Stimulated activated CD4-positive, alpha-beta T cell treated with anti-CD3 and anti-CD28 coated beads, Interleukin-2, amount 100 ng/mL, for 24 hours (primary cell): ENCODE measurements at regions not wholly inside any gene's neighbourhood (a gene's known extent, or its start where the extent isn't known, plus 50 kb on each side); places are given as distances from the start of the nearest gene placed in this dataset.
"Not testable (repeated sequence)": the region's sequence is repeated elsewhere in the genome, so short reads cannot be mapped to it uniquely, and the experiment has no call there.

Experiments
- DNase-seq, 2 donors: peaks; one replicate each; pipeline ENCODE4 v3.0.0-alpha.2; 2020

- no peak for DNase-seq
These were observed 164.3 kb upstream of the NPSR1 start for GRCh38 chr7:34493752-34494151.

GRCh38 chr7:34497153-34497777, 160.8 kb upstream of the NPSR1 start:
- peak in 1 of 2 donors; percentile 2 for DNase-seq

- DNase-seq, result no peak
These were observed 156.9 kb upstream of the NPSR1 start for GRCh38 chr7:34501156-34501555.

GRCh38 chr7:34507191-34507590, 150.8 kb upstream of the NPSR1 start:
- DNase-seq, result no peak

GRCh38 chr7:34523226-34523918, 134.6 kb upstream of the NPSR1 start:
- no peak for DNase-seq

GRCh38 chr7:34530259-34530658, 127.8 kb upstream of the NPSR1 start:
- DNase-seq, result no peak

- DNase-seq, result no peak
These were observed 119.0 kb upstream of the NPSR1 start for GRCh38 chr7:34539003-34539402.

GRCh38 chr7:34544621-34545020, 113.4 kb upstream of the NPSR1 start:
- DNase-seq, result no peak

- no peak for DNase-seq
These were observed 107.0 kb upstream of the NPSR1 start for GRCh38 chr7:34550996-34551395.

- no peak for DNase-seq
These were observed 105.5 kb upstream of the NPSR1 start for GRCh38 chr7:34552502-34552901.

- DNase-seq, result no peak
These were observed 100.0 kb upstream of the NPSR1 start for GRCh38 chr7:34558022-34558421.

GRCh38 chr7:34564091-34564490, 93.9 kb upstream of the NPSR1 start:
- no peak for DNase-seq

- no peak for DNase-seq
These were observed 90.1 kb upstream of the NPSR1 start for GRCh38 chr7:34567906-34568305.

- no peak for DNase-seq
These were observed 87.9 kb upstream of the NPSR1 start for GRCh38 chr7:34569975-34570699.

- no peak for DNase-seq
These were observed 83.0 kb upstream of the NPSR1 start for GRCh38 chr7:34575006-34575405.

GRCh38 chr7:34577934-34578333, 80.1 kb upstream of the NPSR1 start:
- not testable (repeated sequence) for DNase-seq

GRCh38 chr7:34581698-34582097, 76.3 kb upstream of the NPSR1 start:
- DNase-seq, result not testable (repeated sequence)

GRCh38 chr7:34584526-34584925, 73.5 kb upstream of the NPSR1 start:
- no peak for DNase-seq

- DNase-seq, result no peak
These were observed 61.1 kb upstream of the NPSR1 start for GRCh38 chr7:34596887-34597286.

GRCh38 chr7:34603711-34604444, 54.1 kb upstream of the NPSR1 start:
- no peak for DNase-seq
